ENCODE measurements at regions not wholly inside any gene's neighbourhood (a gene's known extent, or its start where the extent isn't known, plus 50 kb on each side); places are given as distances from the start of the nearest gene placed in this dataset.

GRCh38 chr5:67552773-67553172, 356.2 kb upstream of the CD180 start:
- TF ChIP-seq GATA2 (IDR thresholded peaks at IDR 0.05; ENCODE audit: low read depth, low read length): no peak
- TF ChIP-seq GATA3 (IDR thresholded peaks at IDR 0.05; ENCODE audit: low read depth, low read length): no peak
